Endothelial cell of hepatic sinusoid (primary cell): ENCODE measurements at regions not wholly inside any gene's neighbourhood (a gene's known extent, or its start where the extent isn't known, plus 50 kb on each side); places are given as distances from the start of the nearest gene placed in this dataset.
"Not testable (repeated sequence)": the region's sequence is repeated elsewhere in the genome, so short reads cannot be mapped to it uniquely, and the experiment has no call there.

ENCODE experiments used
- in situ Hi-C: cut with HindIII; loops from 2 replicates; pipeline ENCODE4 v1.10.0; 2017; ENCODE audit warnings: low sequenced_read_pairs

GRCh38 chr4:137960371-137961050, 281.6 kb downstream of the SLC7A11 start:
- in situ Hi-C loops, result no loop called here

GRCh38 chr4:137957806-137958205, 284.3 kb downstream of the SLC7A11 start:
- in situ Hi-C loops, result no loop called here

GRCh38 chr4:137956256-137956655, 285.9 kb downstream of the SLC7A11 start:
- in situ Hi-C loops, result no loop called here

GRCh38 chr4:137955595-137955994, 286.6 kb downstream of the SLC7A11 start:
- in situ Hi-C loops, result no loop called here

GRCh38 chr4:137952116-137952515, 290.0 kb downstream of the SLC7A11 start:
- in situ Hi-C loops, result no loop called here

GRCh38 chr4:137950286-137950685, 291.9 kb downstream of the SLC7A11 start:
- in situ Hi-C loops, result no loop called here

GRCh38 chr4:137949746-137950145, 292.4 kb downstream of the SLC7A11 start:
- in situ Hi-C loops, result no loop called here

- in situ Hi-C loops, result no loop called here
Measured at GRCh38 chr4:137946453-137947174, 295.5 kb downstream of the SLC7A11 start.

GRCh38 chr4:137942815-137943214, 299.3 kb downstream of the SLC7A11 start:
- in situ Hi-C loops, result not testable (repeated sequence)

- in situ Hi-C loops, result not testable (repeated sequence)
Measured at GRCh38 chr4:137942015-137942515, 300.1 kb downstream of the SLC7A11 start.

- in situ Hi-C loops, result no loop called here
Measured at GRCh38 chr4:137934911-137935310, 307.2 kb downstream of the SLC7A11 start.

GRCh38 chr4:137934046-137934445, 308.1 kb downstream of the SLC7A11 start:
- in situ Hi-C loops, result no loop called here

GRCh38 chr4:137927972-137928371, 314.2 kb downstream of the SLC7A11 start:
- in situ Hi-C loops, result no loop called here

GRCh38 chr4:137923494-137923893, 318.7 kb downstream of the SLC7A11 start:
- in situ Hi-C loops, result no loop called here

GRCh38 chr4:137922721-137923120, 319.4 kb downstream of the SLC7A11 start:
- in situ Hi-C loops, result no loop called here

GRCh38 chr4:137909529-137910309, 332.4 kb downstream of the SLC7A11 start:
- in situ Hi-C loops, result no loop called here

GRCh38 chr4:137905930-137906329, 336.2 kb downstream of the SLC7A11 start:
- in situ Hi-C loops, result no loop called here

GRCh38 chr4:137901114-137901513, 341.0 kb downstream of the SLC7A11 start:
- in situ Hi-C loops, result no loop called here

- in situ Hi-C loops, result no loop called here
Measured at GRCh38 chr4:137896221-137896737, 345.9 kb downstream of the SLC7A11 start.

GRCh38 chr4:137895515-137895914, 346.6 kb downstream of the SLC7A11 start:
- in situ Hi-C loops, result not testable (repeated sequence)

GRCh38 chr4:137892134-137892533, 350.0 kb downstream of the SLC7A11 start:
- in situ Hi-C loops, result no loop called here
